ENCODE measurements at regions not wholly inside any gene's neighbourhood (a gene's known extent, or its start where the extent isn't known, plus 50 kb on each side); places are given as distances from the start of the nearest gene placed in this dataset.
"Not testable (repeated sequence)": the region's sequence is repeated elsewhere in the genome, so short reads cannot be mapped to it uniquely, and the experiment has no call there.

GRCh38 chr21:6363591-6363990 lies 4157.8 kb upstream of the TPTE start:
- not testable (repeated sequence) for TF ChIP-seq CTCF (optimal IDR thresholded peaks at IDR 0.05 in 1 of 3, IDR thresholded peaks at IDR 0.05 in 1 of 3, conservative IDR thresholded peaks at IDR 0.05 in 1 of 3; ENCODE audit: extremely low read depth in 1 of 3, insufficient read depth in 2 of 3, low read length in 3 of 3); EZH2 (IDR thresholded peaks at IDR 0.05; ENCODE audit: low read length)
